HEK293 (cell line): ENCODE measurements at regions not wholly inside any gene's neighbourhood (a gene's known extent, or its start where the extent isn't known, plus 50 kb on each side); places are given as distances from the start of the nearest gene placed in this dataset.
A peak's percentile ranks its signal among the peaks of the same experiment; 100 is the strongest.

Experiments used
- CTCF ChIA-PET: fragments of 350-600 bp; formaldehyde crosslinking; extraction: SDS; loops from one replicate; lab custom pipeline; 2021; ENCODE audit warnings: antibody characterized with exemption; lab: Yijun Ruan, JAX
- POLR2A ChIA-PET: fragments of 300-600 bp; formaldehyde crosslinking; extraction: SDS; loops from one replicate; lab custom pipeline; 2020; ENCODE audit warnings: antibody characterized with exemption, inconsistent platforms; lab: Yijun Ruan, JAX
- H3K27ac ChIP-seq: fragments of 200-500 bp; sonication (Bioruptor generic); 2 replicates; pipeline ENCODE4 v1.5.1; 2014; ENCODE audit warnings: low read depth, low read length, control low read depth, inconsistent platforms; ENCODE audit errors: extremely low read depth
- H3K36me3 ChIP-seq, 2 experiments: fragments of 200-500 bp in 1 of 2; sonication (Bioruptor generic) in 1 of 2; 1 replicate in 1 of 2; 2 replicates in 1 of 2; pipeline ENCODE4 v1.5.1; 2014 to 2017; ENCODE audit warnings: inconsistent platforms in 2 of 2, low read length in 2 of 2; ENCODE audit not compliant: control insufficient read depth in 2 of 2, insufficient read depth in 1 of 2
- H3K4me1 ChIP-seq: fragments of 200-500 bp; sonication (Bioruptor generic); 2 replicates; pipeline ENCODE4 v1.5.1; 2014; ENCODE audit warnings: mild to moderate bottlenecking, low read length, inconsistent platforms; ENCODE audit not compliant: control insufficient read depth, insufficient read depth
- H3K4me3 ChIP-seq: 2 replicates; pipeline ENCODE4 v1.5.1; 2011; ENCODE audit warnings: low read depth, mild to moderate bottlenecking, control low read depth, low read length, moderate library complexity
- H3K9me3 ChIP-seq: fragments of 200-500 bp; sonication (Bioruptor generic); 2 replicates; pipeline ENCODE4 v1.5.1; 2014; ENCODE audit warnings: low read depth, low read length, inconsistent platforms; ENCODE audit not compliant: control insufficient read depth, insufficient read depth
- BCL6B ChIP-seq: fragments of 450-650 bp; formaldehyde crosslinking; IDR thresholded peaks from 2 replicates; pipeline ENCODE4 v1.5.1; 2017; ENCODE audit warnings: missing biosample characterization, missing genetic modification characterization
- EGR2 ChIP-seq: fragments of 450-650 bp; formaldehyde crosslinking; IDR thresholded peaks from 2 replicates; pipeline ENCODE4 v1.5.1; 2016; ENCODE audit warnings: low read depth, missing biosample characterization, missing genetic modification characterization
- KLF9 ChIP-seq: fragments of 450-650 bp; formaldehyde crosslinking; IDR thresholded peaks from 2 replicates; pipeline ENCODE4 v1.5.1; 2016; ENCODE audit warnings: missing biosample characterization, missing genetic modification characterization, low read depth
- OSR2 ChIP-seq: fragments of 450-650 bp; formaldehyde crosslinking; IDR thresholded peaks from 2 replicates; pipeline ENCODE4 v1.5.1; 2016; ENCODE audit warnings: missing biosample characterization, missing genetic modification characterization
- PBX3 ChIP-seq: sonication (generic); formaldehyde crosslinking; IDR thresholded peaks from 2 replicates; pipeline ENCODE4 v1.8.1; 2022; ENCODE audit warnings: mild to moderate bottlenecking, moderate library complexity, missing genetic modification reagents
- SP2 ChIP-seq: fragments of 450-650 bp; formaldehyde crosslinking; IDR thresholded peaks from 2 replicates; pipeline ENCODE4 v1.5.1; 2016; ENCODE audit warnings: missing biosample characterization, missing genetic modification characterization
- ZBTB11 ChIP-seq: fragments of 450-650 bp; formaldehyde crosslinking; conservative IDR thresholded peaks from 2 replicates; pipeline ENCODE4 v1.5.1; 2016; ENCODE audit warnings: low read depth, missing biosample characterization, missing genetic modification characterization
- ZBTB17 ChIP-seq: fragments of 450-650 bp; formaldehyde crosslinking; IDR thresholded peaks from 2 replicates; pipeline ENCODE4 v1.5.1; 2016; ENCODE audit warnings: missing biosample characterization, missing genetic modification characterization
- ZBTB21 ChIP-seq: fragments of 450-650 bp; formaldehyde crosslinking; IDR thresholded peaks from 2 replicates; pipeline ENCODE4 v1.5.1; 2017; ENCODE audit warnings: missing biosample characterization, missing genetic modification characterization
- ZFHX2 ChIP-seq: fragments of 450-650 bp; formaldehyde crosslinking; conservative IDR thresholded peaks from 2 replicates; pipeline ENCODE4 v1.5.1; 2016; ENCODE audit warnings: missing biosample characterization, missing genetic modification characterization
- ZFP3 ChIP-seq: fragments of 450-650 bp; formaldehyde crosslinking; IDR thresholded peaks from 2 replicates; pipeline ENCODE4 v1.5.1; 2016; ENCODE audit warnings: low read depth, missing biosample characterization, missing genetic modification characterization
- ZNF148 ChIP-seq: fragments of 450-650 bp; formaldehyde crosslinking; IDR thresholded peaks from 2 replicates; pipeline ENCODE4 v1.5.0; 2017; ENCODE audit warnings: missing biosample characterization, missing genetic modification characterization, borderline replicate concordance
- ZNF274 ChIP-seq, 2 experiments: fragments of 200-500 bp in 1 of 2; fragments of 450-650 bp in 1 of 2; sonication (Bioruptor generic) in 1 of 2; formaldehyde crosslinking in 1 of 2; IDR thresholded peaks; 2 replicates each; pipeline versions ENCODE4 v1.5.1 to v1.6.1; 2014 to 2016; ENCODE audit warnings: borderline replicate concordance in 1 of 2, inconsistent platforms in 1 of 2, low read length in 1 of 2, missing biosample characterization in 1 of 2, missing genetic modification characterization in 1 of 2
- ZNF366 ChIP-seq: fragments of 450-650 bp; formaldehyde crosslinking; conservative IDR thresholded peaks from 2 replicates; pipeline ENCODE4 v1.5.1; 2016; ENCODE audit warnings: missing biosample characterization, missing genetic modification characterization
- ZNF549 ChIP-seq: fragments of 450-650 bp; IDR thresholded peaks from 2 replicates; pipeline ENCODE4 v1.5.1; 2018; ENCODE audit warnings: missing biosample characterization, missing genetic modification characterization, mild to moderate bottlenecking, inconsistent platforms, moderate library complexity
- ZNF624 ChIP-seq: fragments of 450-650 bp; formaldehyde crosslinking; IDR thresholded peaks from 2 replicates; pipeline ENCODE4 v1.5.1; 2017; ENCODE audit warnings: missing biosample characterization, missing genetic modification characterization
- ZNF692 ChIP-seq: fragments of 450-650 bp; formaldehyde crosslinking; IDR thresholded peaks from 2 replicates; pipeline ENCODE4 v1.5.1; 2016; ENCODE audit warnings: missing biosample characterization, missing genetic modification characterization
- ZNF707 ChIP-seq: fragments of 450-650 bp; formaldehyde crosslinking; IDR thresholded peaks from 2 replicates; pipeline ENCODE4 v1.5.1; 2016; ENCODE audit warnings: missing biosample characterization, missing genetic modification characterization
- ZNF777 ChIP-seq: fragments of 450-650 bp; formaldehyde crosslinking; IDR thresholded peaks from 2 replicates; pipeline ENCODE4 v1.5.1; 2017; ENCODE audit warnings: missing biosample characterization, missing genetic modification characterization, borderline replicate concordance

GRCh38 chr7:145169908-145170307 lies 334.1 kb upstream of the TPK1 start (continued):
- no peak for TF ChIP-seq ZNF692 (tag by site-specific recombination)
- TF ChIP-seq, all 188 proteins: peak for 0

- no peak for TF ChIP-seq BCL6B (tag by site-specific recombination)
- TF ChIP-seq ZFHX2 (tag by site-specific recombination), result peak; percentile 98
- no peak for TF ChIP-seq ZBTB17 (tag by site-specific recombination)
- no peak for TF ChIP-seq ZNF549 (tag by site-specific recombination)
- no peak for TF ChIP-seq ZBTB11 (tag by site-specific recombination)
- no peak for TF ChIP-seq ZNF274 (IDR thresholded peaks at IDR 0.05; ENCODE audit: low read length)
- no peak for TF ChIP-seq ZNF274 (tag by site-specific recombination; IDR thresholded peaks at IDR 0.05; ENCODE audit: borderline replicate concordance)
- TF ChIP-seq ZNF777 (tag by site-specific recombination), result no peak
- no peak for TF ChIP-seq ZNF366 (tag by site-specific recombination)
- peak; percentile 97 for TF ChIP-seq EGR2 (tag by site-specific recombination)
- Histone ChIP-seq H3K36me3 (no peaks in the 10 kb centered on the region), H3K4me1 (no peaks in the 10 kb centered on the region), H3K9me3 (no peaks in the 10 kb centered on the region), H3K4me3 (no peak overlapping the region), H3K27ac (no peak overlapping the region)
- POLR2A ChIA-PET, result no interaction called here
- CTCF ChIA-PET, result interaction anchor here (0.7 kb wide), 1 partner anchor 314 kb away, joined by 3 read pairs; no protein-coding TSS in a partner anchor
Measured at GRCh38 chr7:145168879-145169278, 333.0 kb upstream of the TPK1 start.

- CTCF ChIA-PET, result interaction anchor here (0.5 kb wide), 1 partner anchor 346 kb away, joined by 5 read pairs; no protein-coding TSS in a partner anchor
- Histone ChIP-seq H3K9me3 (no peaks in the 10 kb centered on the region), H3K4me1 (no peaks in the 10 kb centered on the region), H3K27ac (no peak overlapping the region), H3K36me3 (no peaks in the 10 kb centered on the region), H3K4me3 (no peak overlapping the region)
- POLR2A ChIA-PET, result no interaction called here
- no peak for TF ChIP-seq OSR2
- TF ChIP-seq PBX3 (CRISPR knock-in tag), result no peak
- no peak for TF ChIP-seq BCL6B (tag by site-specific recombination)
- no peak for TF ChIP-seq ZBTB21
- no peak for TF ChIP-seq SP2 (tag by site-specific recombination)
- TF ChIP-seq ZNF707, result no peak
- TF ChIP-seq ZNF777 (tag by site-specific recombination), result no peak
- no peak for TF ChIP-seq ZNF148 (tag by site-specific recombination)
- TF ChIP-seq KLF9 (tag by site-specific recombination), result no peak
- TF ChIP-seq ZFP3 (tag by site-specific recombination), result no peak
- TF ChIP-seq ZNF624 (tag by site-specific recombination), result no peak
Measured at GRCh38 chr7:145168427-145168826, 332.6 kb upstream of the TPK1 start.
